GM23338 (cell line): ENCODE measurements at regions not wholly inside any gene's neighbourhood (a gene's known extent, or its start where the extent isn't known, plus 50 kb on each side); places are given as distances from the start of the nearest gene placed in this dataset.

Source experiments
- ATAC-seq: fragments of 200-7000 bp; cut with Tn5 transposase; 3 replicates; pipeline ENCODE4 v1.9.1; 2020
- DNase-seq: peaks from one replicate; pipeline ENCODE4 v3.0.0-alpha.2; 2015; ENCODE audit warnings: low spot score
- H2AFZ ChIP-seq: fragments of 200-600 bp; sonication (generic); 2 replicates; pipeline ENCODE4 v1.8.0; 2016; ENCODE audit warnings: antibody characterized with exemption, mild to moderate bottlenecking, moderate library complexity
- H3F3A ChIP-seq: fragments of 200-600 bp; sonication (generic); replicated peaks from 2 replicates; pipeline ENCODE4 v1.8.0; 2017; ENCODE audit warnings: antibody characterized with exemption, mixed run types, low read depth
- H3K27ac ChIP-seq: fragments of 200-600 bp; sonication (generic); 2 replicates; pipeline ENCODE4 v1.6.1; 2016; ENCODE audit warnings: low read depth
- H3K27me3 ChIP-seq: fragments of 200-600 bp; sonication (generic); 2 replicates; pipeline ENCODE4 v1.8.0; 2016; ENCODE audit warnings: mild to moderate bottlenecking, mixed run types, moderate library complexity; ENCODE audit not compliant: insufficient read depth
- H3K36me3 ChIP-seq: fragments of 200-600 bp; sonication (generic); 2 replicates; pipeline ENCODE4 v1.8.0; 2016; ENCODE audit warnings: mild to moderate bottlenecking; ENCODE audit not compliant: insufficient read depth
- H3K4me1 ChIP-seq: fragments of 200-600 bp; sonication (generic); 2 replicates; pipeline ENCODE4 v1.8.0; 2016; ENCODE audit warnings: mild to moderate bottlenecking, moderate library complexity; ENCODE audit not compliant: insufficient read depth
- H3K4me2 ChIP-seq: fragments of 200-600 bp; sonication (generic); 2 replicates; pipeline ENCODE4 v1.7.1; 2017; ENCODE audit warnings: mixed run types
- H3K4me3 ChIP-seq: fragments of 200-600 bp; sonication (generic); 2 replicates; pipeline ENCODE4 v1.6.1; 2016; ENCODE audit warnings: mixed run types
- H3K79me2 ChIP-seq: fragments of 200-600 bp; sonication (generic); replicated peaks from 2 replicates; pipeline ENCODE4 v1.8.0; 2017; ENCODE audit warnings: mild to moderate bottlenecking; ENCODE audit not compliant: insufficient read depth
- H3K9me2 ChIP-seq: fragments of 200-600 bp; sonication (generic); 2 replicates; pipeline ENCODE4 v1.8.0; 2017; ENCODE audit not compliant: insufficient read depth
- H4K20me1 ChIP-seq: fragments of 200-600 bp; sonication (generic); replicated peaks from 2 replicates; pipeline ENCODE4 v1.8.0; 2017; ENCODE audit warnings: mild to moderate bottlenecking; ENCODE audit not compliant: insufficient read depth
- H3K27ac Mint-ChIP-seq: 2 replicates; pipeline ENCODE4 v1.8.0; 2020; ENCODE audit warnings: inconsistent platforms, mild to moderate bottlenecking, moderate library complexity, mixed read lengths
- H3K27me3 Mint-ChIP-seq: 3 replicates; pipeline ENCODE4 v1.8.0; 2022; ENCODE audit warnings: low read depth, mild to moderate bottlenecking, moderate library complexity, mixed read lengths, inconsistent platforms; ENCODE audit not compliant: insufficient read depth, poor library complexity
- H3K36me3 Mint-ChIP-seq: 3 replicates; pipeline ENCODE4 v1.8.0; 2021; ENCODE audit warnings: low read depth, mild to moderate bottlenecking, inconsistent platforms, moderate library complexity, mixed read lengths
- H3K4me1 Mint-ChIP-seq: 3 replicates; pipeline ENCODE4 v1.8.0; 2020; ENCODE audit warnings: mild to moderate bottlenecking, inconsistent platforms, mixed read lengths
- H3K4me3 Mint-ChIP-seq: 3 replicates; pipeline ENCODE4 v1.8.0; 2021; ENCODE audit warnings: moderate library complexity, mild to moderate bottlenecking, inconsistent platforms, mixed read lengths
- H3K9me3 Mint-ChIP-seq: 3 replicates; pipeline ENCODE4 v1.8.0; 2020; ENCODE audit warnings: moderate library complexity, mild to moderate bottlenecking, inconsistent platforms, mixed read lengths
- CTCF ChIP-seq, 2 experiments: fragments of 200-600 bp in 1 of 2; sonication (generic) in 1 of 2; conservative IDR thresholded peaks; 2 replicates each; pipeline versions ENCODE4 v1.5.1 to v1.6.1; 2016 to 2017; ENCODE audit warnings: antibody characterized with exemption in 2 of 2, low read depth in 2 of 2, mild to moderate bottlenecking in 2 of 2, moderate library complexity in 1 of 2
- ETS1 ChIP-seq: IDR thresholded peaks from 2 replicates; pipeline ENCODE4 v1.6.1; 2016; ENCODE audit warnings: antibody characterized with exemption
- EZH2phosphoT487 ChIP-seq: fragments of 200-600 bp; sonication (generic); IDR thresholded peaks from one replicate; pipeline ENCODE4 v1.8.1; 2018; ENCODE audit warnings: antibody characterized with exemption; ENCODE audit not compliant: unreplicated experiment
- NANOG ChIP-seq: IDR thresholded peaks from 2 replicates; pipeline ENCODE4 v1.6.1; 2016; ENCODE audit warnings: antibody characterized with exemption, borderline replicate concordance
- POLR2AphosphoS5 ChIP-seq: IDR thresholded peaks from 2 replicates; pipeline ENCODE4 v1.6.1; 2016; ENCODE audit warnings: antibody characterized with exemption, low read depth
- ZNF331 ChIP-seq: fragments of 250-450 bp; sonication (Bioruptor Pico); IDR thresholded peaks from 2 replicates; pipeline ENCODE4 v1.5.0; 2020; ENCODE audit warnings: low read depth, mild to moderate bottlenecking, moderate library complexity
- ZNF462 ChIP-seq: fragments of 250-450 bp; sonication (Bioruptor Pico); IDR thresholded peaks from 2 replicates; pipeline ENCODE4 v1.5.0; 2020; ENCODE audit warnings: mild to moderate bottlenecking, moderate library complexity

DNA sequence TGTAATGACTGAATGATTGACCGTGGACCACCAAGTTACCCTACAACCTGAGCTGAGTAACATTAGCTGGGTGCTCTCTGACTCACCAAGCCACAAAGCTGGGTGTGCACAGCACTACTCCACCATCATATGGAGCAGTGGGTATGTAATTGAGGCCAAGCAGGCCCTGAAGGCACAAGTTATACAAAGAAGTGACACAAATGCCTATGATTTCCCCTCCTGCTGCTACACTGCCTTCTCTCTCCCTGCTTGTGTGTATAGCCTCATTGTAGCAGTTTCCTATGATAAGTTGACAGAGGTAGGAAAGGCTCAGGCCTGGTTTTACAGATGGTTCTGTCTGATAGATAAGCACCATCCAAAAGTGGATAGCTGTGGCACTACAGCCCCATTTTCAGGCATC lies 1327.2 kb upstream of the DDX18 start (continued):
- TF ChIP-seq ZNF462 (CRISPR knock-in tag) (no peak), NANOG (no peak), ETS1 (no peak)

DNA sequence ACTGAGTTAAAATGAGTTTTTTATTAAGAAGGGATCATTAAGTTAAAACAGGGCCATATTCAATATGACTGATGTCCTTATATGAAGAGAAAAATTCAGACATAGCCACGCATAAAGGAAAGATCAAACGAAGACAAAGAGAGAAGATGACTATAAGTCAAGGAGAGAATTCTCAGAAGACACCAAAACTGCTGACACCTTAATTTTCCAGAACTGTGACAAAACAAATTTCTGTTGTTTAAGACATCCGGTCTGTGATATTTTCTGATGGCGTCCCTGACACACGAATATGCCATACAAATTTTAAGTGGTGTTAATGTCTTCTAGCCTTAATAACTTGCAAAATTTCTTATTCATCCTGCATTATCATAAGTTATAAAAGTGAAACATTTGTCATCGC lies 1325.2 kb upstream of the DDX18 start:
- H3K36me3 Mint-ChIP-seq = no peaks in the 10 kb centered on the region
- TF ChIP-seq CTCF (conservative IDR thresholded peaks at IDR 0.05; ENCODE audit: low read depth in 2 of 2) (no peak), ZNF462 (CRISPR knock-in tag) (no peak), NANOG (no peak), ZNF331 (CRISPR knock-in tag) (no peak), POLR2AphosphoS5 (no peak), EZH2phosphoT487 (no peak)

More for the DNA sequence above, 1325.2 kb upstream of the DDX18 start:
- Histone ChIP-seq H3K9me2 (no peaks in the 10 kb centered on the region), H3K4me3 (no peak overlapping the region), H3F3A (no peaks in the 10 kb centered on the region), H3K4me2 (no peak overlapping the region), H3K27me3 (no peaks in the 10 kb centered on the region), H2AFZ (no peak overlapping the region), H3K4me1 (no peaks in the 10 kb centered on the region), H3K27ac (no peak overlapping the region), H3K79me2 (no peaks in the 10 kb centered on the region), H3K36me3 (no peaks in the 10 kb centered on the region), H4K20me1 (no peaks in the 10 kb centered on the region)
- no peak for ATAC-seq
- Mint-ChIP-seq H3K4me1 (no peaks in the 10 kb centered on the region), H3K4me3 (no peak overlapping the region), H3K27me3 (no peaks in the 10 kb centered on the region), H3K9me3 (peaks cover 3% of the 10 kb centered on the region), H3K27ac (no peak overlapping the region)
- DNase-seq = no peak
